ENCODE measurements at regions not wholly inside any gene's neighbourhood (a gene's known extent, or its start where the extent isn't known, plus 50 kb on each side); places are given as distances from the start of the nearest gene placed in this dataset.

- no peaks in the 10 kb centered on the region for H3K36me3 Mint-ChIP-seq (ENCODE audit: low read depth)
- intact Hi-C loops (cut with micrococcal nuclease), result no loop called here
- H3K9me3 Mint-ChIP-seq, result no peaks in the 10 kb centered on the region
- DNase-seq (ENCODE audit: low spot score), result no peak
- no peak overlapping the region for H3K27ac Mint-ChIP-seq
- no peaks in the 10 kb centered on the region for H3K27me3 Mint-ChIP-seq (ENCODE audit: insufficient read depth)
- H3K4me1 Mint-ChIP-seq (ENCODE audit: low read depth), result no peaks in the 10 kb centered on the region
- H3K4me3 Mint-ChIP-seq, result no peak overlapping the region
Observed at GRCh38 chr4:136113921-136114320, 1418.4 kb downstream of the PCDH18 start.

DNA sequence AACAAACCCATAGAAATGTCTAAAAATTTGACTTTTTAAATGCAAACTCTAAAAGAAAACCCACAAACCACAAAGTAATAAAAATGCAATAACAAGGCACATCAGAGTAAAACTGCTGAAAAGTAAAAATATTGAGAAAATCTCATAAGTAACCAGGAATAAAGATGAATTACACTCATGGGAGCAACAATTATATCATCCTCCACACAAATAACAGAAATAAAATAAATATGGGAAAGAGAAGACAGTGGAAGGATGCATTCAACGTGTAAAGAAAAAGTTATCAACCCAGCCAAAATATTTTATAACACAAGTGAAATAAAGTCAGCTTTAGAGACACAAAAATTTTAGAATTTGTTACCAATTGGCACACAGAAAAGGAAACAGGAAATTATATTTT, 1420.2 kb downstream of the PCDH18 start:
- no peaks in the 10 kb centered on the region for H3K27me3 Mint-ChIP-seq (ENCODE audit: insufficient read depth)
- H3K9me3 Mint-ChIP-seq, result no peaks in the 10 kb centered on the region
- intact Hi-C loops (cut with micrococcal nuclease), result no loop called here
- H3K27ac Mint-ChIP-seq, result no peak overlapping the region
- no peak overlapping the region for H3K4me3 Mint-ChIP-seq
- H3K4me1 Mint-ChIP-seq (ENCODE audit: low read depth), result no peaks in the 10 kb centered on the region
- no peak for DNase-seq (ENCODE audit: low spot score)
- no peaks in the 10 kb centered on the region for H3K36me3 Mint-ChIP-seq (ENCODE audit: low read depth)

DNA sequence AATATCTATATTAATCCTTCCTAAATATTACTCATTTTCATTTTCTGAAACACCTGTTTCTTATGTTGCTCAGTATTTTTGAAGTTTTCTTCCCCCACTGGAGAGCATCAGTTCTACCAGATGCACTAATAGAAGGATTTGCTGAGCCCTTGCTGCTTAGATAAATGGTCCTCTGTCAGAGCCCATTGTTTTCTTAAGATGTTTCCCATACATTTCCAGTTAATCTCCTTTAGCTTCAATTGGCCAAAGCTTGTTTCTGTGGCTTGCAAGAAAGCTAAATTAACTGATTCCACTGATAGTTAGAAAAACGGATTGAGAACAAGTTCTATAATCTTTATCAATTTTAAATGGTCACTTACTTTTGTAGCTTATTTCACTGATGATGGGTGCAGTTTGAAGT, 1425.5 kb downstream of the PCDH18 start:
- Mint-ChIP-seq H3K27ac (no peak overlapping the region), H3K27me3 (ENCODE audit: insufficient read depth) (no peaks in the 10 kb centered on the region), H3K4me1 (ENCODE audit: low read depth) (no peaks in the 10 kb centered on the region), H3K36me3 (ENCODE audit: low read depth) (no peaks in the 10 kb centered on the region), H3K9me3 (no peaks in the 10 kb centered on the region), H3K4me3 (no peak overlapping the region)
- intact Hi-C loops (cut with micrococcal nuclease), result no loop called here
- no peak for DNase-seq (ENCODE audit: low spot score)

DNA sequence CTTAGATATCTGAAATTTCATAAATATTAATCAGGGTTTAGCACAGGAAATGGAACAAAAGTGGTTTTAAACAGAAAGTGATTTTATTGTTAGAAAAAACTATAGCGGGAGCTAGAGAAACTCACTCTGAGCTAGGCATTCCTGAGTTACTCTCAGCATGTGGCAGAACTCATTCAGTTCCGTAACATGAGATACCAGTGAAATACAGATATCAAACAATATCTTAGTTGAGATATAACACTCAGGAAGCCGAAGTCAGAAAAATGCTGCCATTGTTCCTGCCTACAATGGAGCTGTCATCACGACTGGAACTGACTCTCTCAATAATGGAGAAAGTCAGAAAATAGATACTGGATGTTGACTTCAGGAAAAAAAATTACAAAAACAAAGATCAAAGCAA, 1428.7 kb downstream of the PCDH18 start:
- intact Hi-C loops (cut with micrococcal nuclease), result no loop called here
- Mint-ChIP-seq H3K4me3 (no peak overlapping the region), H3K36me3 (ENCODE audit: low read depth) (no peaks in the 10 kb centered on the region), H3K27me3 (ENCODE audit: insufficient read depth) (no peaks in the 10 kb centered on the region), H3K27ac (no peak overlapping the region), H3K4me1 (ENCODE audit: low read depth) (no peaks in the 10 kb centered on the region), H3K9me3 (peaks cover 4% of the 10 kb centered on the region)
- no peak for DNase-seq (ENCODE audit: low spot score)

DNA sequence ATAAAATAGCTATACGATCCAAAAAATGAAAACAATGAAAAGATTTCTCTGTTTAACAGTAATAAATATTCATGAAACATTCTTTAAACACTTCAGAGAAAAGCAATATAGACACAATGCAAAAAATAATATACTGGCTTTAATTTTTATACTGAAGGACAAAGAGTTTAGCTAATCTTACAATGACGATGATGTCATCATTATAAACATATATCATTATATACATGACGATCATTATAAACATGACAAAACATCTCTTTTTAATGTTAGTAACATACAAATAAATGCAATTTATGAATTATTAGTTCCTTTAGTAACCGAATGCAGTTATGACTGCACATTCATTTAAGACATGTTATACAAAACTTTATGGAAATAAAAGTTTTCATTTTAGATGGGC, 1434.6 kb downstream of the PCDH18 start:
- H3K27ac Mint-ChIP-seq, result no peak overlapping the region
- H3K27me3 Mint-ChIP-seq (ENCODE audit: insufficient read depth), result no peaks in the 10 kb centered on the region
- DNase-seq (ENCODE audit: low spot score), result no peak
- H3K9me3 Mint-ChIP-seq, result peaks cover 4% of the 10 kb centered on the region
- no peaks in the 10 kb centered on the region for H3K36me3 Mint-ChIP-seq (ENCODE audit: low read depth)
- intact Hi-C loops (cut with micrococcal nuclease), result no loop called here
- no peak overlapping the region for H3K4me3 Mint-ChIP-seq
- H3K4me1 Mint-ChIP-seq (ENCODE audit: low read depth), result no peaks in the 10 kb centered on the region

- no peaks in the 10 kb centered on the region for H3K4me1 Mint-ChIP-seq (ENCODE audit: low read depth)
- H3K27me3 Mint-ChIP-seq (ENCODE audit: insufficient read depth), result no peaks in the 10 kb centered on the region
- no peaks in the 10 kb centered on the region for H3K36me3 Mint-ChIP-seq (ENCODE audit: low read depth)
- no peak for DNase-seq (ENCODE audit: low spot score)
- no peaks in the 10 kb centered on the region for H3K9me3 Mint-ChIP-seq
- H3K27ac Mint-ChIP-seq, result no peak overlapping the region
- no peak overlapping the region for H3K4me3 Mint-ChIP-seq
- intact Hi-C loops (cut with micrococcal nuclease), result no loop called here
Observed at GRCh38 chr4:136088211-136088867, 1444.0 kb downstream of the PCDH18 start.

- Mint-ChIP-seq H3K4me1 (ENCODE audit: low read depth) (no peaks in the 10 kb centered on the region), H3K27ac (no peak overlapping the region), H3K4me3 (no peak overlapping the region), H3K9me3 (no peaks in the 10 kb centered on the region), H3K36me3 (ENCODE audit: low read depth) (no peaks in the 10 kb centered on the region), H3K27me3 (ENCODE audit: insufficient read depth) (no peaks in the 10 kb centered on the region)
- DNase-seq (ENCODE audit: low spot score), result no peak
- intact Hi-C loops (cut with micrococcal nuclease), result no loop called here
Observed at GRCh38 chr4:136078976-136079375, 1453.3 kb downstream of the PCDH18 start.

GRCh38 chr4:136056748-136057147, 1475.5 kb downstream of the PCDH18 start:
- H3K36me3 Mint-ChIP-seq (ENCODE audit: low read depth), result no peaks in the 10 kb centered on the region

GRCh38 chr4:136055360-136055759, 1476.9 kb downstream of the PCDH18 start:
- H3K36me3 Mint-ChIP-seq (ENCODE audit: low read depth), result no peaks in the 10 kb centered on the region
- no peak overlapping the region for H3K4me3 Mint-ChIP-seq
- no peaks in the 10 kb centered on the region for H3K4me1 Mint-ChIP-seq (ENCODE audit: low read depth)
- intact Hi-C loops (cut with micrococcal nuclease), result no loop called here
- no peaks in the 10 kb centered on the region for H3K9me3 Mint-ChIP-seq
- no peak for DNase-seq (ENCODE audit: low spot score)
- no peak overlapping the region for H3K27ac Mint-ChIP-seq
- no peaks in the 10 kb centered on the region for H3K27me3 Mint-ChIP-seq (ENCODE audit: insufficient read depth)

More at GRCh38 chr4:136056748-136057147, 1475.5 kb downstream of the PCDH18 start:
- Mint-ChIP-seq H3K27me3 (ENCODE audit: insufficient read depth) (no peaks in the 10 kb centered on the region), H3K4me3 (no peak overlapping the region), H3K4me1 (ENCODE audit: low read depth) (no peaks in the 10 kb centered on the region), H3K27ac (no peak overlapping the region), H3K9me3 (no peaks in the 10 kb centered on the region)
- intact Hi-C loops (cut with micrococcal nuclease), result no loop called here
- no peak for DNase-seq (ENCODE audit: low spot score)

GRCh38 chr4:136036744-136037143, 1495.5 kb downstream of the PCDH18 start:
- Mint-ChIP-seq H3K27me3 (ENCODE audit: insufficient read depth) (no peaks in the 10 kb centered on the region), H3K4me1 (ENCODE audit: low read depth) (no peaks in the 10 kb centered on the region), H3K36me3 (ENCODE audit: low read depth) (no peaks in the 10 kb centered on the region), H3K9me3 (peaks cover 5% of the 10 kb centered on the region), H3K4me3 (no peak overlapping the region), H3K27ac (no peak overlapping the region)
- intact Hi-C loops (cut with micrococcal nuclease), result no loop called here
- no peak for DNase-seq (ENCODE audit: low spot score)

DNA sequence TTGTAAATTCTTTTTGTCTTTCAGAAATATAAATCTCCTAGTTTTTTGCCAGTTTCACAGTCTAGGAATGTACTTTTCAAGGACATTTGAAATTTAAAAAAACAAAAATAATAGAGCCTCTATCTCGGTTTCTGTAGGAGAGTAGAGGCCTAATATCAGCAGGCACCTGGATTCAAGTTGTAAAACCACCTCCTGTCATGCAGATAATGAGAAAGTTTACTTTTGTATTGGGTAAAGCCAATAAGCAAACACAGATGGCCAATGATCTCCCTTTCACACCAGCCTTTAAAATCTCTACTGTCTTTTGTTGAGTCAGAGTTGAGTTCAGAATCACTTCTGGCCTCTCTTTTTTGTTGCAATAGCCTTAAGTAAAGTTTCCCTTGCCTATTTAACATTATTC, 1499.9 kb downstream of the PCDH18 start:
- Mint-ChIP-seq H3K4me3 (no peak overlapping the region), H3K9me3 (peaks cover 5% of the 10 kb centered on the region), H3K27me3 (ENCODE audit: insufficient read depth) (no peaks in the 10 kb centered on the region), H3K4me1 (ENCODE audit: low read depth) (no peaks in the 10 kb centered on the region), H3K27ac (no peak overlapping the region), H3K36me3 (ENCODE audit: low read depth) (no peaks in the 10 kb centered on the region)
- intact Hi-C loops (cut with micrococcal nuclease), result no loop called here
- DNase-seq (ENCODE audit: low spot score), result no peak

DNA sequence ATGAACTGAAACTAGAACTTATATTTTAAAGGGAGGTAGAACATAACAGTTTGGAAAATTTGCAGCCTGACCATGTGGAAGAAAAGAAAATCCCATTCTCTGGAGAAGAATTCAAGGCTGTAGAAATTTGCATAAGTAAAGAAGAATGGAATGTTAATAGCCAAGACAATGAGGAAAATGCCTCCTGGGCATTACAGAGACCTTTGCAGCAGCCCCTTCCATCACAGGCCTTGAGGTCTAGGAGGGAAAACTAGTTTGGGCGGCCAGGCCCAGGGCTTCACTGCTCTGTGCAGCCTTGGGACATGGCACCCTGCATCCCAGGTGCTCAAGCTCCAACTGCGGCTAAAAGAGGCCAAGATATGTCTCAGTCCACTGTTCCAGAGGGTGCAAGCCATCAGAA, 1506.8 kb downstream of the PCDH18 start:
- no peaks in the 10 kb centered on the region for H3K36me3 Mint-ChIP-seq (ENCODE audit: low read depth)
- no peaks in the 10 kb centered on the region for H3K27me3 Mint-ChIP-seq (ENCODE audit: insufficient read depth)
- intact Hi-C loops (cut with micrococcal nuclease), result no loop called here
- H3K4me3 Mint-ChIP-seq, result no peak overlapping the region
- H3K27ac Mint-ChIP-seq, result no peak overlapping the region
- DNase-seq (ENCODE audit: low spot score), result no peak
- no peaks in the 10 kb centered on the region for H3K4me1 Mint-ChIP-seq (ENCODE audit: low read depth)
- peaks cover 13% of the 10 kb centered on the region for H3K9me3 Mint-ChIP-seq

DNA sequence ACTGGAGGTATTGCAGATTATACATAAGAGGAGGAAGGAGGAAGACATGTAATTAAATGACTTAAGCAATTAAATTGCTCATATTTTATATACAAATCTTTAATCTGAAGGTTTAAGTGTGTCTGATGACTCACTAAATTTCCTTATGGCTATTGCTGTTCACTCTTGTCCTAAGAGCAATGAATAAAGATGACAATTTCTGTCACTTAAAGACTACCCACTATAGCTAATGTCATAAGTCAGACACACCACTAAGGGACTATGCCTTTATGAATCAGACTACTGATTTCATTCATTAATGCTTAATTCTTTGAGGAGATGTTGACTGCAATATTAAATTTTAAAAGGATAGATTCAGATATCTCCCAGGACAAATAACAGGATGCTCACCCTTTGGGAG, 1514.7 kb downstream of the PCDH18 start:
- H3K27ac Mint-ChIP-seq, result no peak overlapping the region
- H3K9me3 Mint-ChIP-seq, result peaks cover 7% of the 10 kb centered on the region
- no peaks in the 10 kb centered on the region for H3K36me3 Mint-ChIP-seq (ENCODE audit: low read depth)
- no peaks in the 10 kb centered on the region for H3K4me1 Mint-ChIP-seq (ENCODE audit: low read depth)
- H3K27me3 Mint-ChIP-seq (ENCODE audit: insufficient read depth), result no peaks in the 10 kb centered on the region
- no peak overlapping the region for H3K4me3 Mint-ChIP-seq
- intact Hi-C loops (cut with micrococcal nuclease), result no loop called here
- DNase-seq (ENCODE audit: low spot score), result no peak

DNA sequence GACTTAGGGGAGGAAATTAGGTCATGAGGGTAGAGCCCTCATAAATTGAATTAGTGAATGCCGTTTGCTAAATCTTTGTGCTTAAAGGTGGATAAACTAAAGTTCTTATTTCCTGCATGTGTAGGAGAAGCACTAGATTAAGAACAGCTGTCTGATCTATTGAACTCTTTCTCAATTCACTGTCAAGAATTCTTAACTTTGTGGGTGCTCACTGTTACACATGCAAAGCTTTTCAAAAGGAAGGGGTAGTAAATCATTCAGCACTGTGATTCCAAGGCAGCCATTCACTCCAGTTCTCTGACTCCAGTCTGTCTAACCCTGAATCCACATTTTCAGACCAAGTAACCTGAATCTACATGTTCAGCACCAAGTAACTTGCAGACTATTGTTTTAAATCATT, 1520.1 kb downstream of the PCDH18 start:
- no peak for DNase-seq (ENCODE audit: low spot score)
- no peaks in the 10 kb centered on the region for H3K27me3 Mint-ChIP-seq (ENCODE audit: insufficient read depth)
- no peaks in the 10 kb centered on the region for H3K9me3 Mint-ChIP-seq
- H3K36me3 Mint-ChIP-seq (ENCODE audit: low read depth), result no peaks in the 10 kb centered on the region
- H3K4me1 Mint-ChIP-seq (ENCODE audit: low read depth), result no peaks in the 10 kb centered on the region
- intact Hi-C loops (cut with micrococcal nuclease), result no loop called here
- no peak overlapping the region for H3K27ac Mint-ChIP-seq
- no peak overlapping the region for H3K4me3 Mint-ChIP-seq

Measured in activated T-helper 1 cell treated with anti-CD3 and anti-CD28 coated beads, Interleukin-12 subunit alpha, Interleukin-12 subunit beta, Interleukin-2, Interleukin-4 antibody, amounts not matched to agents 30 ng/mL and 10 ng/mL and 1 ng/mL, durations not matched to agents 14 hours and 24 hours and 36 hours (primary cell).